HepG2 (cell line): ENCODE measurements at regions not wholly inside any gene's neighbourhood (a gene's known extent, or its start where the extent isn't known, plus 50 kb on each side); places are given as distances from the start of the nearest gene placed in this dataset.

ENCODE experiments used
- ATAC-seq: fragments of 200-7000 bp; cut with Tn5 transposase; 3 replicates; pipeline ENCODE4 v1.9.1; 2020; ENCODE audit warnings: mild to moderate bottlenecking, moderate library complexity
- BruUV-seq: library from RNA; stranded (reverse); fragments of 400-500 nt; replicated peaks from 2 replicates; lab custom pipeline; 2021; lab: Mats Ljungman, UMichigan
- CTCF ChIA-PET: fragments of 300-600 bp; formaldehyde crosslinking; extraction: SDS; loops from one replicate; lab custom pipeline; 2021; ENCODE audit warnings: low total read pairs, inconsistent platforms, low intra/inter-chr PET ratio; lab: Yijun Ruan, JAX
- POLR2A ChIA-PET: fragments of 350-600 bp; sonication (Branson Sonifier 250); formaldehyde crosslinking; loops from one replicate; lab custom pipeline; 2020; ENCODE audit warnings: antibody characterized with exemption, inconsistent platforms; lab: Yijun Ruan, JAX
- DNase-seq: peaks from one replicate; pipeline ENCODE4 v3.0.0-alpha.2; 2015; ENCODE audit warnings: low spot score
- FAIRE-seq: peaks from 3 replicates; lab custom pipeline; 2011; peaks lifted over from hg19 to GRCh38; lab: Jason Lieb, UNC
- H2AFZ ChIP-seq: one replicate; pipeline ENCODE4 v1.6.1; 2011; ENCODE audit warnings: low read length, inconsistent platforms
- H3K27ac ChIP-seq: fragments of 300-600 bp; 3 replicates; pipeline ENCODE4 v1.8.0; 2011; ENCODE audit warnings: mixed run types, mild to moderate bottlenecking, mixed read lengths, low read length, inconsistent platforms; ENCODE audit not compliant: insufficient read depth; ENCODE audit errors: extremely low read length
- H3K27me3 ChIP-seq, 2 experiments: fragments of 200-600 bp in 1 of 2; 2 replicates in 1 of 2; 3 replicates in 1 of 2; pipeline versions ENCODE4 v1.6.0 to v1.8.0; 2011; ENCODE audit warnings: low read length in 2 of 2, mild to moderate bottlenecking in 2 of 2, moderate library complexity in 2 of 2, inconsistent platforms in 1 of 2; ENCODE audit not compliant: insufficient read depth in 2 of 2, control insufficient read depth in 1 of 2
- H3K36me3 ChIP-seq, 2 experiments: fragments of 200-600 bp in 1 of 2; replicated peaks in 1 of 2; 2 replicates in 1 of 2; 3 replicates in 1 of 2; pipeline versions ENCODE4 v1.5.1 to v1.8.0; 2011; ENCODE audit warnings: low read length in 2 of 2, inconsistent platforms in 1 of 2; ENCODE audit not compliant: insufficient read depth in 2 of 2, control insufficient read depth in 1 of 2
- H3K4me1 ChIP-seq: 2 replicates; pipeline ENCODE4 v1.5.1; 2012; ENCODE audit warnings: low read length, inconsistent platforms; ENCODE audit not compliant: insufficient read depth
- H3K4me2 ChIP-seq: 2 replicates; pipeline ENCODE4 v1.6.0; 2011; ENCODE audit warnings: low read depth, low read length, inconsistent platforms
- H3K4me3 ChIP-seq, 3 experiments: fragments of 200-600 bp in 1 of 3; sonication (generic), shearing (Covaris generic) in 1 of 3; replicated peaks in 1 of 3; 2 replicates each; pipeline ENCODE4 v1.5.1; 2011 to 2016; ENCODE audit warnings: low read length in 3 of 3, inconsistent platforms in 2 of 3, low read depth in 2 of 3, mild to moderate bottlenecking in 2 of 3, control low read depth in 1 of 3, mixed read lengths in 1 of 3; ENCODE audit not compliant: insufficient read depth in 1 of 3
- H3K79me2 ChIP-seq: one replicate; pipeline ENCODE4 v1.6.1; 2011; ENCODE audit warnings: low read length, inconsistent platforms; ENCODE audit not compliant: insufficient read depth
- H3K9ac ChIP-seq: 2 replicates; pipeline ENCODE4 v1.6.0; 2011; ENCODE audit warnings: mild to moderate bottlenecking, low read depth, low read length, inconsistent platforms; ENCODE audit not compliant: insufficient read depth
- H3K9me3 ChIP-seq: 2 replicates; pipeline ENCODE4 v1.5.1; 2012; ENCODE audit warnings: mild to moderate bottlenecking, low read length
- H4K20me1 ChIP-seq: 2 replicates; pipeline ENCODE4 v1.6.0; 2011; ENCODE audit warnings: inconsistent platforms, mild to moderate bottlenecking, low read length, moderate library complexity; ENCODE audit not compliant: insufficient read depth
- GPN1 ChIP-seq: sonication (generic); formaldehyde crosslinking; IDR thresholded peaks from 2 replicates; pipeline ENCODE4 v1.5.1; 2020; ENCODE audit warnings: missing genetic modification reagents, borderline replicate concordance
- MTF1 ChIP-seq: sonication (generic); formaldehyde crosslinking; IDR thresholded peaks from 2 replicates; pipeline ENCODE4 v1.5.0; 2020; ENCODE audit warnings: missing genetic modification reagents
- REXO4 ChIP-seq: sonication (generic); formaldehyde crosslinking; IDR thresholded peaks from 2 replicates; pipeline ENCODE4 v1.8.0; 2022; ENCODE audit warnings: missing genetic modification reagents, mild to moderate bottlenecking, borderline replicate concordance
- TFE3 ChIP-seq: IDR thresholded peaks from 2 replicates; pipeline ENCODE4 v1.6.1; 2016
- ZBTB1 ChIP-seq: sonication (generic); formaldehyde crosslinking; IDR thresholded peaks from 2 replicates; pipeline ENCODE4 v1.4.0; 2020; ENCODE audit warnings: missing genetic modification reagents, borderline replicate concordance
- ZNF234 ChIP-seq: sonication (generic); formaldehyde crosslinking; conservative IDR thresholded peaks from 2 replicates; pipeline ENCODE4 v1.5.1; 2020; ENCODE audit warnings: mild to moderate bottlenecking, missing genetic modification reagents
- ZNF274 ChIP-seq: sonication (generic); formaldehyde crosslinking; IDR thresholded peaks from 2 replicates; pipeline ENCODE4 v1.5.1; 2020; ENCODE audit warnings: mild to moderate bottlenecking, missing genetic modification reagents
- ZNF296 ChIP-seq: sonication (generic); formaldehyde crosslinking; conservative IDR thresholded peaks from 2 replicates; pipeline ENCODE4 v1.5.0; 2020; ENCODE audit warnings: mild to moderate bottlenecking, missing genetic modification reagents
- ZNF564 ChIP-seq: sonication (generic); formaldehyde crosslinking; IDR thresholded peaks from 2 replicates; pipeline ENCODE4 v1.8.1; 2023; ENCODE audit warnings: mild to moderate bottlenecking, missing genetic modification reagents
- ZNF605 ChIP-seq: sonication (generic); formaldehyde crosslinking; IDR thresholded peaks from 2 replicates; pipeline ENCODE4 v1.8.0; 2022; ENCODE audit warnings: mild to moderate bottlenecking, missing genetic modification reagents
- ZNF687 ChIP-seq: sonication (generic); formaldehyde crosslinking; IDR thresholded peaks from 2 replicates; pipeline ENCODE4 v1.5.1; 2020; ENCODE audit warnings: mild to moderate bottlenecking, missing genetic modification reagents, moderate library complexity
- ZNF75D ChIP-seq: sonication (generic); formaldehyde crosslinking; IDR thresholded peaks from 2 replicates; pipeline ENCODE4 v1.8.1; 2023; ENCODE audit warnings: missing genetic modification reagents, mild to moderate bottlenecking, borderline replicate concordance
- WGBS: methylation state at CpG from one replicate; pipeline ENCODE4 v1.1.6; 2017; ENCODE audit warnings: low lambda C conversion rate; 5-methylcytosine and 5-hydroxymethylcytosine counted together
- in situ Hi-C: cut with HindIII; loops from 2 replicates; pipeline ENCODE4 v1.10.0; 2017; ENCODE audit warnings: low pct_unique_long_range_greater_than_20kb; ENCODE audit not compliant: extremely low pct_ligation_motif_present
- intact Hi-C: fragments of 100-400 bp; cut with micrococcal nuclease; formaldehyde crosslinking; loops from one replicate; pipeline ENCODE4 v1.10.0; 2022; ENCODE audit not compliant: unreplicated experiment

GRCh38 chr4:170656506-170656905 lies 566.8 kb upstream of the AADAT start:
- ChIA-PET CTCF (no interaction called here), POLR2A (no interaction called here)
- H3K4me2 ChIP-seq: no peak overlapping the region
- no peak for TF ChIP-seq ZNF605 (CRISPR knock-in tag)
- TF ChIP-seq ZNF296 (CRISPR knock-in tag): no peak
- TF ChIP-seq ZNF274 (CRISPR knock-in tag): no peak
- no peak for TF ChIP-seq TFE3 (CRISPR knock-in tag)
- TF ChIP-seq ZNF75D (CRISPR knock-in tag): no peak
- no peak for TF ChIP-seq ZBTB1 (CRISPR knock-in tag)
- no peak for TF ChIP-seq REXO4 (CRISPR knock-in tag)
- no peak for TF ChIP-seq ZNF564
- TF ChIP-seq ZNF687: no peak
- no peak for TF ChIP-seq GPN1 (CRISPR knock-in tag)
- no peak for TF ChIP-seq ZNF234 (CRISPR knock-in tag)
- no peak for TF ChIP-seq MTF1 (CRISPR knock-in tag)
- no peak for FAIRE-seq
- no peaks in the 10 kb centered on the region for H3K4me1 ChIP-seq
- H3K27ac ChIP-seq: no peak overlapping the region
- in situ Hi-C loops: no loop called here
- DNase-seq: no peak
- H3K79me2 ChIP-seq: no peaks in the 10 kb centered on the region
- H2AFZ ChIP-seq: no peak overlapping the region
- BruUV-seq: no TSS peak
- no peaks in the 10 kb centered on the region for H3K9me3 ChIP-seq
- no peaks in the 10 kb centered on the region for H3K36me3 ChIP-seq
- ATAC-seq: no peak
- no peaks in the 10 kb centered on the region for H4K20me1 ChIP-seq
- no peaks in the 10 kb centered on the region for H3K27me3 ChIP-seq
- 3% methylated on average over 2 of the region's 2 CpGs for WGBS
- no peak overlapping the region for H3K4me3 ChIP-seq
- H3K9ac ChIP-seq: no peak overlapping the region
- intact Hi-C loops: no loop called here
